GM23338 (cell line): ENCODE measurements at regions not wholly inside any gene's neighbourhood (a gene's known extent, or its start where the extent isn't known, plus 50 kb on each side); places are given as distances from the start of the nearest gene placed in this dataset.

ENCODE experiments used
- ATAC-seq: fragments of 200-7000 bp; cut with Tn5 transposase; 3 replicates; pipeline ENCODE4 v1.9.1; 2020
- DNase-seq: peaks from one replicate; pipeline ENCODE4 v3.0.0-alpha.2; 2015; ENCODE audit warnings: low spot score
- H2AFZ ChIP-seq: fragments of 200-600 bp; sonication (generic); 2 replicates; pipeline ENCODE4 v1.8.0; 2016; ENCODE audit warnings: antibody characterized with exemption, mild to moderate bottlenecking, moderate library complexity
- H3F3A ChIP-seq: fragments of 200-600 bp; sonication (generic); replicated peaks from 2 replicates; pipeline ENCODE4 v1.8.0; 2017; ENCODE audit warnings: antibody characterized with exemption, mixed run types, low read depth
- H3K27ac ChIP-seq: fragments of 200-600 bp; sonication (generic); 2 replicates; pipeline ENCODE4 v1.6.1; 2016; ENCODE audit warnings: low read depth
- H3K27me3 ChIP-seq: fragments of 200-600 bp; sonication (generic); 2 replicates; pipeline ENCODE4 v1.8.0; 2016; ENCODE audit warnings: mild to moderate bottlenecking, mixed run types, moderate library complexity; ENCODE audit not compliant: insufficient read depth
- H3K36me3 ChIP-seq: fragments of 200-600 bp; sonication (generic); 2 replicates; pipeline ENCODE4 v1.8.0; 2016; ENCODE audit warnings: mild to moderate bottlenecking; ENCODE audit not compliant: insufficient read depth
- H3K4me1 ChIP-seq: fragments of 200-600 bp; sonication (generic); 2 replicates; pipeline ENCODE4 v1.8.0; 2016; ENCODE audit warnings: mild to moderate bottlenecking, moderate library complexity; ENCODE audit not compliant: insufficient read depth
- H3K4me2 ChIP-seq: fragments of 200-600 bp; sonication (generic); 2 replicates; pipeline ENCODE4 v1.7.1; 2017; ENCODE audit warnings: mixed run types
- H3K4me3 ChIP-seq: fragments of 200-600 bp; sonication (generic); 2 replicates; pipeline ENCODE4 v1.6.1; 2016; ENCODE audit warnings: mixed run types
- H3K79me2 ChIP-seq: fragments of 200-600 bp; sonication (generic); replicated peaks from 2 replicates; pipeline ENCODE4 v1.8.0; 2017; ENCODE audit warnings: mild to moderate bottlenecking; ENCODE audit not compliant: insufficient read depth
- H3K9me2 ChIP-seq: fragments of 200-600 bp; sonication (generic); 2 replicates; pipeline ENCODE4 v1.8.0; 2017; ENCODE audit not compliant: insufficient read depth
- H4K20me1 ChIP-seq: fragments of 200-600 bp; sonication (generic); replicated peaks from 2 replicates; pipeline ENCODE4 v1.8.0; 2017; ENCODE audit warnings: mild to moderate bottlenecking; ENCODE audit not compliant: insufficient read depth
- H3K27ac Mint-ChIP-seq: 2 replicates; pipeline ENCODE4 v1.8.0; 2020; ENCODE audit warnings: inconsistent platforms, mild to moderate bottlenecking, moderate library complexity, mixed read lengths
- H3K27me3 Mint-ChIP-seq: 3 replicates; pipeline ENCODE4 v1.8.0; 2022; ENCODE audit warnings: low read depth, mild to moderate bottlenecking, moderate library complexity, mixed read lengths, inconsistent platforms; ENCODE audit not compliant: insufficient read depth, poor library complexity
- H3K36me3 Mint-ChIP-seq: 3 replicates; pipeline ENCODE4 v1.8.0; 2021; ENCODE audit warnings: low read depth, mild to moderate bottlenecking, inconsistent platforms, moderate library complexity, mixed read lengths
- H3K4me1 Mint-ChIP-seq: 3 replicates; pipeline ENCODE4 v1.8.0; 2020; ENCODE audit warnings: mild to moderate bottlenecking, inconsistent platforms, mixed read lengths
- H3K4me3 Mint-ChIP-seq: 3 replicates; pipeline ENCODE4 v1.8.0; 2021; ENCODE audit warnings: moderate library complexity, mild to moderate bottlenecking, inconsistent platforms, mixed read lengths
- H3K9me3 Mint-ChIP-seq: 3 replicates; pipeline ENCODE4 v1.8.0; 2020; ENCODE audit warnings: moderate library complexity, mild to moderate bottlenecking, inconsistent platforms, mixed read lengths
- CREB1 ChIP-seq: fragments of 250-450 bp; sonication (Bioruptor Pico); IDR thresholded peaks from 2 replicates; pipeline ENCODE4 v1.5.0; 2020; ENCODE audit warnings: low read depth, mild to moderate bottlenecking, moderate library complexity
- EZH2 ChIP-seq: fragments of 200-600 bp; sonication (generic); IDR thresholded peaks from one replicate; pipeline ENCODE4 v1.8.0; 2017; ENCODE audit warnings: antibody characterized with exemption, mild to moderate bottlenecking, low read depth; ENCODE audit not compliant: unreplicated experiment
- EZH2phosphoT487 ChIP-seq: fragments of 200-600 bp; sonication (generic); IDR thresholded peaks from one replicate; pipeline ENCODE4 v1.8.1; 2018; ENCODE audit warnings: antibody characterized with exemption; ENCODE audit not compliant: unreplicated experiment
- NANOG ChIP-seq: IDR thresholded peaks from 2 replicates; pipeline ENCODE4 v1.6.1; 2016; ENCODE audit warnings: antibody characterized with exemption, borderline replicate concordance
- STAT1 ChIP-seq: IDR thresholded peaks from one replicate; pipeline ENCODE4 v1.6.1; 2016; ENCODE audit warnings: antibody characterized with exemption; ENCODE audit not compliant: unreplicated experiment
- ZNF114 ChIP-seq: fragments of 250-450 bp; sonication (Bioruptor Pico); IDR thresholded peaks from 2 replicates; pipeline ENCODE4 v1.5.0; 2020; ENCODE audit warnings: mild to moderate bottlenecking, moderate library complexity
- ZNF331 ChIP-seq: fragments of 250-450 bp; sonication (Bioruptor Pico); IDR thresholded peaks from 2 replicates; pipeline ENCODE4 v1.5.0; 2020; ENCODE audit warnings: low read depth, mild to moderate bottlenecking, moderate library complexity
- TF ChIP-seq, protein P1 (sequence below), 2 experiments: fragments of 200-600 bp in 1 of 2; sonication (generic) in 1 of 2; conservative IDR thresholded peaks; 2 replicates each; pipeline versions ENCODE4 v1.5.1 to v1.6.1; 2016 to 2017; ENCODE audit warnings: antibody characterized with exemption in 2 of 2, low read depth in 2 of 2, mild to moderate bottlenecking in 2 of 2, moderate library complexity in 1 of 2
- TF ChIP-seq, protein P2 (sequence below): IDR thresholded peaks from one replicate; pipeline ENCODE4 v1.6.1; 2018; ENCODE audit warnings: antibody characterized with exemption; ENCODE audit not compliant: unreplicated experiment

DNA sequence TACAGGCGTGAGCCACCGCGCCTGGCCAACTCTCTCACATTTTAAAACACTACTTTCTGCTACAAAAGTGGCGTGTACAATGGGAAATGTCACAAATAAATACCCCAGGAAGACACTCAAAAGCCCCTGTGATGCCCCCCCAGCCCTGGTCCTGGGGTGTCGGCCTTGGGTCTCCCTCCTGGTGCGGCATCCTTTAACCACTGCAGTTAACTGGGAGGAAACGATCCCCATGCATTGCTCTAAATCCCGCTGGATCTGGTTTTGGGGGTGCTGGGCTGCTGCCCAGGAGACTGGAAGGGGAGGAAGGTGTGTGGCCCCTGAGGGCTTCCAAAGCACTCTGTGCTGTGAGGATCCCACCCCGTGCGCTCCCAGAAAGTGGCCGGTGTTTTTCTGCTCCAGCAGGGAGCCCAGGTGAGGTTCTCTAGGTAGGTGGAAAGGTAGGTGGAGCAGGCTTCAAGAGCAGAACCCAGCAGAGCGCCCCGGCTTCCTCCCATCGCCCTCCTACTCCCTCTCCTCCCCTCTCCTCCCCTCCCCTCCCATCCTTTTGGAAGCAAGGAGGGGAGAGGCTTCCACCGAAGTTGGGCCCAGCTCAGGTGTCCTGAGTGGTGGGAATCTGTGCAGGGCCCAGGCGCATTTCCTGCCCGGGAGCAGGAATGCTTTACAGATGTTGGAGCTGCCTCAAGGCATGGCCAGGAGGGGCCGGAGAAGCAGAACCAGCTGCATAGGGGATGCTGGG, 363.3 kb downstream of the SEC14L1 start:
- Mint-ChIP-seq H3K27ac (peak overlapping the region; percentile 82; the same call in 1 of the 2 replicates), H3K4me1 (peaks cover 22% of the 10 kb centered on the region), H3K27me3 (peaks cover 27% of the 10 kb centered on the region), H3K4me3 (no peak overlapping the region), H3K36me3 (peaks cover 32% of the 10 kb centered on the region), H3K9me3 (peaks cover 5% of the 10 kb centered on the region; the same call in 2 of the 3 replicates)
- H3K27ac ChIP-seq = peak overlapping the region; percentile 81
- peak overlapping the region; percentile 32; the same call in 1 of the 2 replicates for H3K4me2 ChIP-seq
- H3K9me2 ChIP-seq = peaks cover 2% of the 10 kb centered on the region
- TF ChIP-seq, protein P1, sequence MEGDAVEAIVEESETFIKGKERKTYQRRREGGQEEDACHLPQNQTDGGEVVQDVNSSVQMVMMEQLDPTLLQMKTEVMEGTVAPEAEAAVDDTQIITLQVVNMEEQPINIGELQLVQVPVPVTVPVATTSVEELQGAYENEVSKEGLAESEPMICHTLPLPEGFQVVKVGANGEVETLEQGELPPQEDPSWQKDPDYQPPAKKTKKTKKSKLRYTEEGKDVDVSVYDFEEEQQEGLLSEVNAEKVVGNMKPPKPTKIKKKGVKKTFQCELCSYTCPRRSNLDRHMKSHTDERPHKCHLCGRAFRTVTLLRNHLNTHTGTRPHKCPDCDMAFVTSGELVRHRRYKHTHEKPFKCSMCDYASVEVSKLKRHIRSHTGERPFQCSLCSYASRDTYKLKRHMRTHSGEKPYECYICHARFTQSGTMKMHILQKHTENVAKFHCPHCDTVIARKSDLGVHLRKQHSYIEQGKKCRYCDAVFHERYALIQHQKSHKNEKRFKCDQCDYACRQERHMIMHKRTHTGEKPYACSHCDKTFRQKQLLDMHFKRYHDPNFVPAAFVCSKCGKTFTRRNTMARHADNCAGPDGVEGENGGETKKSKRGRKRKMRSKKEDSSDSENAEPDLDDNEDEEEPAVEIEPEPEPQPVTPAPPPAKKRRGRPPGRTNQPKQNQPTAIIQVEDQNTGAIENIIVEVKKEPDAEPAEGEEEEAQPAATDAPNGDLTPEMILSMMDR (conservative IDR thresholded peaks at IDR 0.05; ENCODE audit: low read depth in 2 of 2) = no peak
- TF ChIP-seq STAT1 (no peak), NANOG (no peak), ZNF114 (CRISPR knock-in tag) (no peak), EZH2 (no peak), ZNF331 (no peak)
- peaks cover 3% of the 10 kb centered on the region; the same call in 1 of the 2 replicates for H3K36me3 ChIP-seq
- H3K79me2 ChIP-seq = no peaks in the 10 kb centered on the region
- ATAC-seq = peak; percentile 66
- peak; percentile 84 for DNase-seq
- H3F3A ChIP-seq = no peaks in the 10 kb centered on the region
- peaks cover 13% of the 10 kb centered on the region for H3K4me1 ChIP-seq
- no peak overlapping the region for H2AFZ ChIP-seq
- no peaks in the 10 kb centered on the region for H3K27me3 ChIP-seq
- no peaks in the 10 kb centered on the region for H4K20me1 ChIP-seq
- no peak overlapping the region for H3K4me3 ChIP-seq

- no peak overlapping the region for H3K4me3 Mint-ChIP-seq
- H3K4me1 Mint-ChIP-seq = peaks cover 22% of the 10 kb centered on the region
- Histone ChIP-seq H3K79me2 (no peaks in the 10 kb centered on the region), H3F3A (no peaks in the 10 kb centered on the region), H2AFZ (no peak overlapping the region), H3K4me3 (no peak overlapping the region), H4K20me1 (no peaks in the 10 kb centered on the region), H3K27me3 (no peaks in the 10 kb centered on the region), H3K4me2 (no peak overlapping the region), H3K36me3 (peaks cover 3% of the 10 kb centered on the region; the same call in 1 of the 2 replicates), H3K27ac (no peak overlapping the region; the same call in 1 of the 2 replicates), H3K4me1 (peaks cover 13% of the 10 kb centered on the region), H3K9me2 (peaks cover 8% of the 10 kb centered on the region)
- peaks cover 5% of the 10 kb centered on the region; the same call in 2 of the 3 replicates for H3K9me3 Mint-ChIP-seq
- peak; percentile 59 for ATAC-seq
- H3K27ac Mint-ChIP-seq = no peak overlapping the region
- H3K27me3 Mint-ChIP-seq = peaks cover 27% of the 10 kb centered on the region
- DNase-seq = no peak
- H3K36me3 Mint-ChIP-seq = peaks cover 26% of the 10 kb centered on the region
- TF ChIP-seq EZH2 = no peak
- TF ChIP-seq, protein P2, sequence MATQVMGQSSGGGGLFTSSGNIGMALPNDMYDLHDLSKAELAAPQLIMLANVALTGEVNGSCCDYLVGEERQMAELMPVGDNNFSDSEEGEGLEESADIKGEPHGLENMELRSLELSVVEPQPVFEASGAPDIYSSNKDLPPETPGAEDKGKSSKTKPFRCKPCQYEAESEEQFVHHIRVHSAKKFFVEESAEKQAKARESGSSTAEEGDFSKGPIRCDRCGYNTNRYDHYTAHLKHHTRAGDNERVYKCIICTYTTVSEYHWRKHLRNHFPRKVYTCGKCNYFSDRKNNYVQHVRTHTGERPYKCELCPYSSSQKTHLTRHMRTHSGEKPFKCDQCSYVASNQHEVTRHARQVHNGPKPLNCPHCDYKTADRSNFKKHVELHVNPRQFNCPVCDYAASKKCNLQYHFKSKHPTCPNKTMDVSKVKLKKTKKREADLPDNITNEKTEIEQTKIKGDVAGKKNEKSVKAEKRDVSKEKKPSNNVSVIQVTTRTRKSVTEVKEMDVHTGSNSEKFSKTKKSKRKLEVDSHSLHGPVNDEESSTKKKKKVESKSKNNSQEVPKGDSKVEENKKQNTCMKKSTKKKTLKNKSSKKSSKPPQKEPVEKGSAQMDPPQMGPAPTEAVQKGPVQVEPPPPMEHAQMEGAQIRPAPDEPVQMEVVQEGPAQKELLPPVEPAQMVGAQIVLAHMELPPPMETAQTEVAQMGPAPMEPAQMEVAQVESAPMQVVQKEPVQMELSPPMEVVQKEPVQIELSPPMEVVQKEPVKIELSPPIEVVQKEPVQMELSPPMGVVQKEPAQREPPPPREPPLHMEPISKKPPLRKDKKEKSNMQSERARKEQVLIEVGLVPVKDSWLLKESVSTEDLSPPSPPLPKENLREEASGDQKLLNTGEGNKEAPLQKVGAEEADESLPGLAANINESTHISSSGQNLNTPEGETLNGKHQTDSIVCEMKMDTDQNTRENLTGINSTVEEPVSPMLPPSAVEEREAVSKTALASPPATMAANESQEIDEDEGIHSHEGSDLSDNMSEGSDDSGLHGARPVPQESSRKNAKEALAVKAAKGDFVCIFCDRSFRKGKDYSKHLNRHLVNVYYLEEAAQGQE = no peak
- no peak for TF ChIP-seq CREB1 (CRISPR knock-in tag)
- no peak for TF ChIP-seq EZH2phosphoT487
- no peak for TF ChIP-seq STAT1
Observed at GRCh38 chr17:77504652-77505155, 363.9 kb downstream of the SEC14L1 start.
